ENCODE measurements at regions not wholly inside any gene's neighbourhood (a gene's known extent, or its start where the extent isn't known, plus 50 kb on each side); places are given as distances from the start of the nearest gene placed in this dataset.

GRCh38 chr12:102781117-102781516 lies 135.9 kb downstream of the PAH start:
- no peak for DNase-seq

DNA sequence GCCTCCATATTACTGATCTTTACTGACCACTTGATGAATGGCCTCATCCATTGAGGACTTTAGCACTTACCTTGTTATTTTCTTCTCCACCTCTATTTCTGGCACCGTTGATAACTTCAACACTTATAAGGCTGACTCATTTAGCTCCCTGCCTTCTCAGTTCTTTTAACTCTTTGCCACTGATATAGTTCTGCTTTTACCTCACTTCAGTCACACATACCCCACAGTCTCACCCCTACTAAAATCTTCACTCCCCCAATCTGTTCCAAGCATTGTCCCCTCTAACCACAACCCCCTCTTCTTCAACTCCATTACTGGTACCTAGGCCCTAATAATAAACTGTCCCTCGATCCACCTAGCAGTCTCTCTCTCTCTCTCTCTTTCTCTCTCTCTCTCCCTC lies 141.0 kb downstream of the PAH start:
- no peak for DNase-seq

- peak; percentile 43 for DNase-seq
Measured at GRCh38 chr12:102769323-102769916, 147.6 kb downstream of the PAH start.

GRCh38 chr12:102766961-102767360 lies 150.1 kb downstream of the PAH start:
- DNase-seq, result no peak

- DNase-seq, result no peak
Measured at GRCh38 chr12:102765736-102766135, 151.3 kb downstream of the PAH start.

GRCh38 chr12:102763471-102763870 lies 153.6 kb downstream of the PAH start:
- no peak for DNase-seq

GRCh38 chr12:102763061-102763460 lies 154.0 kb downstream of the PAH start:
- DNase-seq, result no peak

GRCh38 chr12:102760322-102760721 lies 156.7 kb downstream of the PAH start:
- DNase-seq, result no peak

- no peak for DNase-seq
Measured at GRCh38 chr12:102759466-102759865, 157.6 kb downstream of the PAH start.

DNA sequence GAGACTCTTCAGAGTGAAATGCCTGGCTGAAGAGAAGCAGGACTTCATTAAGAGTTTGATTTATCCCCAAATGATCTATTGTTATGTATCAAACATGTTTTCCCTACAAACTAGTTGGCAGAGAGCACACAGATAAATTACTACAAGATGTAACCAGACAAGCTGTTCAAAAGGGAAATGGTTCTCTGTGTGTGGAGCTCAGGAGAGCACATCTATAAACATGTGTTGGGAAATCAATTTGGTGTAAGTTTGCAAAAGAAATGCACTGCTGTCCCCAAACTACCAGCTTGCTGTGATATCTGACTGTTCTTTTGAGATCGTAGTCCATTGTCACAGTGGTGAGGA lies 159.2 kb downstream of the PAH start:
- no peak for DNase-seq

GRCh38 chr12:102757154-102757881 lies 159.7 kb downstream of the PAH start:
- DNase-seq, result no peak

GRCh38 chr12:102756530-102756929 lies 160.5 kb downstream of the PAH start:
- DNase-seq, result no peak

DNA sequence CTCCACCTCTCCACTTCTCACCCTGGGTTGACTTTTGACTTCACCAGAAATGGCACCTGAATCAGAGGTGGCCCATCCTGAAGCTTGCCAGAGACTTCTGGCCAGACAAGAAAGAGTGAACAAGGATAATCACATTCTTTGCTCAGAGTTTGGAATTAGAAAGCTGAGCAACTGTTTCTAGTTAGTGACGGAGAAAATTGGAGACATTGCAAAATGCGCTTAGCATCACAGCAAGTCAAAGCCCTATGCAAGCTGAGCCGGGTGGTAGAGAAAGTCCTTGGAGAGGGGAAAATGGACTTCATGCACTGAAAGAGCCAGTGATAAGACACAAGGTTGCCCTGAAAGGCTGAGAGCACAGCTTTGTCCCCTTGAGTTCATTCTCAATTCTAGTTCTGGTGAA lies 161.8 kb downstream of the PAH start:
- DNase-seq, result no peak

- DNase-seq, result no peak
Measured at GRCh38 chr12:102753802-102754201, 163.2 kb downstream of the PAH start.

GRCh38 chr12:102748704-102749103 lies 168.3 kb downstream of the PAH start:
- no peak for DNase-seq

- DNase-seq, result no peak
Measured at GRCh38 chr12:102746963-102747362, 170.1 kb downstream of the PAH start.

- no peak for DNase-seq
Measured at GRCh38 chr12:102745971-102746600, 171.0 kb downstream of the PAH start.

DNA sequence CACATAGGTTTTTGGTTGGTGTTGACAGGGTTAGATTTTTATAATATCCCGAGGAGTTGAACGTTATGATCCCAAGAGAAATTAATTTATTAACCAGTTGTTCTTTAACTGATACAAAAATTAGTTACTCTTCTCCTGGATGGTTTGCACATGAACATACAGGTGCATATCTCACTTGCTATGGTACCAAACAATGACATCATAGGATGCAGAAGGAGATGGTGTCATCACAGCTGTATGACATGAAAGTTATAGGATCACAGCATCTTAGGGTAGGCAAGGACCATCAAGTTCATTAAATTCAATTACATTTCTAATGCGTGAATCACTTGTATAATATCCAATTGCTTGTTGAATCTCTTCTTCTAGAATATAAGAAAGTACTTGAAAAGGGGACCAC lies 175.8 kb downstream of the PAH start:
- DNase-seq, result no peak

GRCh38 chr12:102740141-102740955 lies 176.7 kb downstream of the PAH start:
- no peak for DNase-seq

DNA sequence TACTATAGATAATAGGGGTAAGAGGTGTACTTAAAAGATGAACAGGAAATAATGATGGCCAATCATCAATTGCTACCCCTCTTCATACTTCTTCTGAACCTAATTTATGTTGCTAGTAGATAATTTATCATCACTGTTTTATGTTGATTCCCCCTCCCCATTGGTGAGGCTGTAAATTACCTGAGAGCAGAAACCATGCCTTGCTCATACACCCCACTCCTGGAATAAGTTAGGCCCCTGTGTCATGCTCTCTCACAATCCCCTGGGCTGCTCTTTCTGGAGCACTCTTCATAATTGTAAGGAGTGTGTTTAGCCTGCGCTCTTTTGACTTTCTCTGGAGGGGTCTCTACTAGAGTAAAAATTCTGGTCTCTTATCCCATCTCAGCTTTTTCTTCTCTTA lies 180.7 kb downstream of the PAH start:
- no peak for DNase-seq

- no peak for DNase-seq
Measured at GRCh38 chr12:102735104-102735503, 181.9 kb downstream of the PAH start.

- no peak for DNase-seq
Measured at GRCh38 chr12:102730996-102731395, 186.0 kb downstream of the PAH start.

- no peak for DNase-seq
Measured at GRCh38 chr12:102728506-102729242, 188.4 kb downstream of the PAH start.
